BJ (cell line): ENCODE measurements at regions not wholly inside any gene's neighbourhood (a gene's known extent, or its start where the extent isn't known, plus 50 kb on each side); places are given as distances from the start of the nearest gene placed in this dataset.

Source experiments
- CTCF ChIA-PET: fragments of 350-600 bp; formaldehyde crosslinking; extraction: SDS; loops from one replicate; lab custom pipeline; 2021; ENCODE audit warnings: antibody characterized with exemption, inconsistent platforms; lab: Yijun Ruan, JAX
- POLR2A ChIA-PET: fragments of 300-600 bp; sonication (Branson Sonifier 250); formaldehyde crosslinking; extraction: SDS; loops from one replicate; lab custom pipeline; 2021; ENCODE audit warnings: antibody characterized with exemption; lab: Charles Lee
- DNase-seq: peaks from one replicate; pipeline ENCODE4 v3.0.0-alpha.2; 2011; ENCODE audit warnings: low read depth
- H3K27me3 ChIP-seq: 2 replicates; pipeline ENCODE4 v1.6.0; 2011; ENCODE audit warnings: low read length; ENCODE audit not compliant: control insufficient read depth, insufficient read depth
- H3K36me3 ChIP-seq: 2 replicates; pipeline ENCODE4 v1.5.1; 2011; ENCODE audit warnings: low read length; ENCODE audit not compliant: control insufficient read depth, insufficient read depth
- H3K4me3 ChIP-seq: 2 replicates; pipeline ENCODE4 v1.5.1; 2011; ENCODE audit warnings: low read depth, mild to moderate bottlenecking, control low read depth, low read length
- CTCF ChIP-seq: IDR thresholded peaks from 2 replicates; pipeline ENCODE4 v1.5.1; 2011; ENCODE audit warnings: low read depth, mild to moderate bottlenecking, control low read depth, inconsistent platforms, low read length, moderate library complexity; ENCODE audit not compliant: insufficient read depth

DNA sequence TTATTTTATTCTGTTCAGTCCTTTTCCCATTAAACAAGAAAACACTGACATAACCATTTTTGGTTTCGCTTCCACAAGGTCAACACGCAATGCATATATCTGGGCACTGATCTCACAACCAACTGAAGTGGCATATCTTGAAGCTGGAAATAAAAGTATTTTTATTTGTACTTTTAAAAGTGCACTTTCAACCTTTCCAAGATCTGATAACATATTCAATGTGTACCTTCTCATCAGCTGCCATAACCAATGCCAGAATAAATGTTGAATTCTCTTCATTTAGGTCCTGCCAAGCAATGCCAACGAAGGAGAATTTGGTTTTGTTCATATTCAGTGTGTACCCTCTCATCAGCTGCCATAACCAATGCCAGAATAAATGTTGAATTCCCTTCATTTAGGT is 148.9 kb upstream of the CEP126 start:
- DNase-seq = no peak
- CTCF ChIA-PET = no interaction called here
- Histone ChIP-seq H3K36me3 (no peaks in the 10 kb centered on the region), H3K27me3 (no peaks in the 10 kb centered on the region), H3K4me3 (no peak overlapping the region)
- no peak for TF ChIP-seq CTCF
- POLR2A ChIA-PET = no interaction called here

GRCh38 chr11:101759771-101760450 is 154.9 kb upstream of the CEP126 start:
- POLR2A ChIA-PET = interaction anchor here (0.8 kb wide), 1 partner anchor 41 kb away, joined by 8 read pairs; no protein-coding TSS in a partner anchor
- DNase-seq = no peak
- Histone ChIP-seq H3K4me3 (no peak overlapping the region), H3K27me3 (peaks cover 1% of the 10 kb centered on the region; the same call in 1 of the 2 replicates), H3K36me3 (no peaks in the 10 kb centered on the region)
- peak; percentile 47 for TF ChIP-seq CTCF
- CTCF ChIA-PET = interaction anchor here (0.7 to 2.3 kb wide), 17 partner anchors 10 to 303 kb away, joined by 3 to 11 read pairs (median 4); no protein-coding TSS in a partner anchor

GRCh38 chr11:101757741-101758140 is 157.1 kb upstream of the CEP126 start:
- TF ChIP-seq CTCF = no peak
- Histone ChIP-seq H3K27me3 (peaks cover 1% of the 10 kb centered on the region; the same call in 1 of the 2 replicates), H3K36me3 (no peaks in the 10 kb centered on the region), H3K4me3 (no peak overlapping the region)
- POLR2A ChIA-PET = no interaction called here
- no peak for DNase-seq
- CTCF ChIA-PET = interaction anchor here (0.7 to 1.5 kb wide), 3 partner anchors 61 to 301 kb away, joined by 3 to 4 read pairs (median 3); no protein-coding TSS in a partner anchor

DNA sequence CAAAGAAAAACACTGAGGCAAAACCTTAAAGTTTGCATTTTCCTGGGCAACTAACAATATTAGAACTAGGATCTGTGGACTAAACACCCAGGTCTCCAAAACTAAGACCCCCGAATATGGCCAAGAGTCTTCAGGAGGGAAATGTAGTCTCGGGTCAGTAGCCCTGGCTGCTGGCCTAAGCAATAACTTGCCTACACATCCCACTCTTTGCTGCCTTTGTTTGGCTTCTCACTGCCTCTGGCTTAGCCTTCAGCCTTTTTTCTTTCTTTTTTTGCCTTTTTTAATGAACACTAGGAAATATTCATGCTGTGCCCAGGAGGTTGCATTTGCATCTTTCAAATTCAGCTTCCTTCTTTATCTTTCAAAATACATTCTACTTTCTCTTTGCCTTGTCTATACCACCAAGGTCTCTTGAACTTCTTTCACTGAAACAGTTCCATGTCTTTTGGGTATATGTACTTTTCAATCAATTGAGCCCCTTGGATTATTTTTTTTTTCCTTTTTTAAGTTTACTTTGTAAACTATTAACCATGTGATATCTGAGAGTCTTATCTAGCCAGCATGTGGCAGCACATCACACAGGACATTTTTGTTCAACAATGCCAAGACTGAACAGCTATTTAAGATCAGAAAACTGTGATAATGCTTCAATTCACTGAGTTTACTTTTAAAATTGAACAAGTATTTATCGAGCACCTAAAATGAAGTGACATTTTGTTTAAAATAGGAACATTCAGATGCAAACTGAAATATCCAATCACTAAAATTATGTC is 165.0 kb upstream of the TRPC6 start:
- no peak for DNase-seq
- ChIA-PET CTCF (interaction anchor here (1.7 to 2.4 kb wide), 2 partner anchors 11 kb away, joined by 5 to 11 read pairs; no protein-coding TSS in a partner anchor), POLR2A (no interaction called here)
- H3K27me3 ChIP-seq = no peaks in the 10 kb centered on the region
- H3K36me3 ChIP-seq = no peaks in the 10 kb centered on the region
- TF ChIP-seq CTCF = no peak
- H3K4me3 ChIP-seq = no peak overlapping the region

GRCh38 chr11:101745756-101746155 is 161.9 kb upstream of the TRPC6 start:
- ChIA-PET POLR2A (no interaction called here), CTCF (no interaction called here)
- Histone ChIP-seq H3K4me3 (no peak overlapping the region), H3K27me3 (no peaks in the 10 kb centered on the region), H3K36me3 (no peaks in the 10 kb centered on the region)
- TF ChIP-seq CTCF = no peak
- DNase-seq = no peak
